ENCODE measurements at regions not wholly inside any gene's neighbourhood (a gene's known extent, or its start where the extent isn't known, plus 50 kb on each side); places are given as distances from the start of the nearest gene placed in this dataset.
"Not testable (repeated sequence)": the region's sequence is repeated elsewhere in the genome, so short reads cannot be mapped to it uniquely, and the experiment has no call there.

- not testable (repeated sequence) for DNase-seq (ENCODE audit: low spot score)
Observed at GRCh38 chr4:123026015-123026414, 103.6 kb upstream of the NUDT6 start.

GRCh38 chr4:123031664-123032063 lies 109.3 kb upstream of the NUDT6 start:
- DNase-seq (ENCODE audit: low spot score) = no peak

- no peak for DNase-seq (ENCODE audit: low spot score)
Observed at GRCh38 chr4:123034023-123034422, 111.6 kb upstream of the NUDT6 start.

GRCh38 chr4:123035239-123035638 lies 112.8 kb upstream of the NUDT6 start:
- no peak for DNase-seq (ENCODE audit: low spot score)

- DNase-seq (ENCODE audit: low spot score) = no peak
Observed at GRCh38 chr4:123037804-123038203, 115.4 kb upstream of the NUDT6 start.

GRCh38 chr4:123042095-123042494 lies 119.7 kb upstream of the NUDT6 start:
- DNase-seq (ENCODE audit: low spot score) = no peak

- no peak for DNase-seq (ENCODE audit: low spot score)
Observed at GRCh38 chr4:123043013-123043412, 120.6 kb upstream of the NUDT6 start.

GRCh38 chr4:123043793-123044425 lies 121.5 kb upstream of the NUDT6 start:
- no peak for DNase-seq (ENCODE audit: low spot score)

- no peak for DNase-seq (ENCODE audit: low spot score)
Observed at GRCh38 chr4:123046096-123046495, 123.7 kb upstream of the NUDT6 start.

GRCh38 chr4:123050018-123050417 lies 127.6 kb upstream of the NUDT6 start:
- DNase-seq (ENCODE audit: low spot score) = no peak

GRCh38 chr4:123052007-123052406 lies 129.6 kb upstream of the NUDT6 start:
- no peak for DNase-seq (ENCODE audit: low spot score)

- DNase-seq (ENCODE audit: low spot score) = no peak
Observed at GRCh38 chr4:123055943-123056342, 133.5 kb upstream of the NUDT6 start.

GRCh38 chr4:123060039-123060770 lies 137.8 kb upstream of the NUDT6 start:
- DNase-seq (ENCODE audit: low spot score) = no peak

- no peak for DNase-seq (ENCODE audit: low spot score)
Observed at GRCh38 chr4:123064390-123064789, 142.0 kb upstream of the NUDT6 start.

- no peak for DNase-seq (ENCODE audit: low spot score)
Observed at GRCh38 chr4:123068081-123068480, 145.7 kb upstream of the NUDT6 start.

GRCh38 chr4:123072060-123072459 lies 149.7 kb upstream of the NUDT6 start:
- no peak for DNase-seq (ENCODE audit: low spot score)

- no peak for DNase-seq (ENCODE audit: low spot score)
Observed at GRCh38 chr4:123073650-123074049, 151.3 kb upstream of the NUDT6 start.

- no peak for DNase-seq (ENCODE audit: low spot score)
Observed at GRCh38 chr4:123077330-123077729, 154.9 kb upstream of the NUDT6 start.

GRCh38 chr4:123081971-123082370 lies 159.6 kb upstream of the NUDT6 start:
- DNase-seq (ENCODE audit: low spot score) = no peak

GRCh38 chr4:123083646-123084045 lies 161.2 kb upstream of the NUDT6 start:
- no peak for DNase-seq (ENCODE audit: low spot score)

- no peak for DNase-seq (ENCODE audit: low spot score)
Observed at GRCh38 chr4:123088501-123088900, 166.1 kb upstream of the NUDT6 start.

- DNase-seq (ENCODE audit: low spot score) = no peak
Observed at GRCh38 chr4:123090886-123091285, 168.5 kb upstream of the NUDT6 start.

- no peak for DNase-seq (ENCODE audit: low spot score)
Observed at GRCh38 chr4:123092586-123092985, 170.2 kb upstream of the NUDT6 start.

- no peak for DNase-seq (ENCODE audit: low spot score)
Observed at GRCh38 chr4:123093236-123093635, 170.8 kb upstream of the NUDT6 start.

All from iPS-NIHi11 (cell line).